HCT116 (cell line): ENCODE measurements at regions not wholly inside any gene's neighbourhood (a gene's known extent, or its start where the extent isn't known, plus 50 kb on each side); places are given as distances from the start of the nearest gene placed in this dataset.
"Not testable (repeated sequence)": the region's sequence is repeated elsewhere in the genome, so short reads cannot be mapped to it uniquely, and the experiment has no call there.

Source experiments
- RAD21 ChIP-seq: IDR thresholded peaks from 2 replicates; pipeline ENCODE4 v1.6.1; 2012; ENCODE audit warnings: low read depth, mild to moderate bottlenecking
- ZNF274 ChIP-seq: fragments of 200-500 bp; sonication (Bioruptor generic); IDR thresholded peaks from 2 replicates; pipeline ENCODE4 v1.6.1; 2014; ENCODE audit warnings: mild to moderate bottlenecking, low read depth, low read length, inconsistent platforms

DNA sequence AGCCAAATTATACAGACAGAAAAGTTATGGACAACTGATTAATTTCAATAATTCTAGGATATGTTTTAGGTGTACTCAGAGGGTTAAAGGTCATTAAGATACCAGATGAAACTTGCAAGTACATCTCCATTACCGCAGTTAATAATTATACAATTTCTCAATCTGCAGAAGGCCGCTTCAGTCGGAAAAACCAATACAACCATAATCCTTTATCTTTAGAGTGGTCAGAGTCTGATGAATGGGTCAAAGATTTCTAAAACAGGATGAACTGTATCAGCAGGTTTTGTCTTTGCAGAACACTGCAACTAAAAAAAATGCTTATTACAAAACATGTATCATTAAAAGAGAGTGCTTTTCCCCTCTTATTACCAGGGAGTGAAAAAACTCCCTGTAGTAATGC lies 78.5 kb downstream of the SYT15 start:
- TF ChIP-seq RAD21, ZNF274: not testable (repeated sequence)
